OCI-LY1 (cell line): ENCODE measurements at regions not wholly inside any gene's neighbourhood (a gene's known extent, or its start where the extent isn't known, plus 50 kb on each side); places are given as distances from the start of the nearest gene placed in this dataset.

ENCODE experiments used
- EZH2 ChIP-seq: fragments of 200-600 bp; sonication (generic), shearing (Covaris generic); IDR thresholded peaks from 2 replicates; pipeline ENCODE4 v1.8.0; 2017; ENCODE audit warnings: borderline replicate concordance, mixed run types, mild to moderate bottlenecking, antibody characterized with exemption, low read length, moderate library complexity, mixed read lengths
- TF ChIP-seq, protein P1 (sequence below): fragments of 200-600 bp; sonication (generic), shearing (Covaris generic); IDR thresholded peaks from 2 replicates; pipeline ENCODE4 v1.5.1; 2017; ENCODE audit warnings: mild to moderate bottlenecking, antibody characterized with exemption, low read length, moderate library complexity, mixed read lengths

DNA sequence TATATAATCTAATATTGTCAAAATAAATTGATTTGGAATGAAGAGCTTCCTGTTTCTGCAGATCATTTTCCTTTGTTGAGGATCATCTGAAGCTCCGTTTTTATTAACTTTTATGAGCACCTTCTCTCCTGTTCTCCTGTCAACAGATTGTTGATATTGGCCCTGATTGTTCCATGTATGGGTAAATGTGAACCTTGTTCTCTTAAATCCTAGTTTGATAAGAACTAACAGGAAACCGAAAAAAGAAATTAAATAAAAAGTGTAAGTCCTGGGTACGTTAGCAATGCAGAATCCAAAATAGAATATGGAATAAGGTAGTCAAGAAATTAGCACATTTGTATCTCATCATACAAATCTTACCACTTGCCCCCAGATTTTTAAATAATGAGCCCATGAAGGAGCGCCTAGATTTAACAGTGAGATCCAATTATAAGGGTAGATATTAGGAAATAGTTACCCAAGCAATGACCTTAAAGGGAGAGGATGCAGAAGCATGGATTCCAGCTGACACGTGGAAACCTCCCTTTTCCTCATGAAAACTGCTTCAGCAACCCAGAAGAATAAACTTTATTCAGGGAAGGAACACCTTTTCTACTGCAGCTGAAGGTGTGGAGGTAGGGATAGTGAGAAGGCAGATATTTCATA lies 80.8 kb upstream of the PIK3R1 start:
- TF ChIP-seq, protein P1, sequence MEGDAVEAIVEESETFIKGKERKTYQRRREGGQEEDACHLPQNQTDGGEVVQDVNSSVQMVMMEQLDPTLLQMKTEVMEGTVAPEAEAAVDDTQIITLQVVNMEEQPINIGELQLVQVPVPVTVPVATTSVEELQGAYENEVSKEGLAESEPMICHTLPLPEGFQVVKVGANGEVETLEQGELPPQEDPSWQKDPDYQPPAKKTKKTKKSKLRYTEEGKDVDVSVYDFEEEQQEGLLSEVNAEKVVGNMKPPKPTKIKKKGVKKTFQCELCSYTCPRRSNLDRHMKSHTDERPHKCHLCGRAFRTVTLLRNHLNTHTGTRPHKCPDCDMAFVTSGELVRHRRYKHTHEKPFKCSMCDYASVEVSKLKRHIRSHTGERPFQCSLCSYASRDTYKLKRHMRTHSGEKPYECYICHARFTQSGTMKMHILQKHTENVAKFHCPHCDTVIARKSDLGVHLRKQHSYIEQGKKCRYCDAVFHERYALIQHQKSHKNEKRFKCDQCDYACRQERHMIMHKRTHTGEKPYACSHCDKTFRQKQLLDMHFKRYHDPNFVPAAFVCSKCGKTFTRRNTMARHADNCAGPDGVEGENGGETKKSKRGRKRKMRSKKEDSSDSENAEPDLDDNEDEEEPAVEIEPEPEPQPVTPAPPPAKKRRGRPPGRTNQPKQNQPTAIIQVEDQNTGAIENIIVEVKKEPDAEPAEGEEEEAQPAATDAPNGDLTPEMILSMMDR = no peak
- TF ChIP-seq EZH2 = no peak
